DOHH2 (cell line): ENCODE measurements at regions not wholly inside any gene's neighbourhood (a gene's known extent, or its start where the extent isn't known, plus 50 kb on each side); places are given as distances from the start of the nearest gene placed in this dataset.

Experiments used
- H3F3A ChIP-seq: fragments of 200-600 bp; sonication (generic), shearing (Covaris generic); 2 replicates; pipeline ENCODE4 v1.6.0; 2016; ENCODE audit warnings: antibody characterized with exemption, mild to moderate bottlenecking; ENCODE audit not compliant: control insufficient read depth, insufficient read depth
- H3K27ac ChIP-seq: fragments of 200-600 bp; sonication (generic); 2 replicates; pipeline ENCODE4 v1.5.1; 2014; ENCODE audit warnings: low read depth, mild to moderate bottlenecking, low read length, moderate library complexity
- H3K27me3 ChIP-seq: fragments of 200-600 bp; sonication (generic); 2 replicates; pipeline ENCODE4 v1.6.1; 2014; ENCODE audit warnings: mild to moderate bottlenecking, low read length, mixed read lengths; ENCODE audit not compliant: control insufficient read depth
- H3K36me3 ChIP-seq: fragments of 200-600 bp; sonication (generic); 2 replicates; pipeline ENCODE4 v1.6.1; 2014; ENCODE audit warnings: mild to moderate bottlenecking, low read length, moderate library complexity, mixed read lengths; ENCODE audit not compliant: control insufficient read depth
- H3K4me1 ChIP-seq: fragments of 200-600 bp; sonication (generic); 2 replicates; pipeline ENCODE4 v1.6.1; 2014; ENCODE audit warnings: mild to moderate bottlenecking, low read length, mixed read lengths; ENCODE audit not compliant: control insufficient read depth
- H3K4me2 ChIP-seq: fragments of 200-600 bp; sonication (generic); 2 replicates; pipeline ENCODE4 v1.6.0; 2014; ENCODE audit warnings: mild to moderate bottlenecking, low read length, moderate library complexity
- H3K4me3 ChIP-seq: fragments of 200-600 bp; sonication (generic); 2 replicates; pipeline ENCODE4 v1.5.1; 2014; ENCODE audit warnings: mild to moderate bottlenecking, low read length, mixed read lengths
- H3K79me2 ChIP-seq: fragments of 200-600 bp; sonication (generic); 2 replicates; pipeline ENCODE4 v1.6.1; 2014; ENCODE audit warnings: mild to moderate bottlenecking, low read length, mixed read lengths; ENCODE audit not compliant: control insufficient read depth
- H3K9me2 ChIP-seq: fragments of 200-600 bp; sonication (generic); replicated peaks from 2 replicates; pipeline ENCODE4 v1.6.1; 2014; ENCODE audit warnings: mild to moderate bottlenecking, low read length, mixed read lengths; ENCODE audit not compliant: control insufficient read depth
- H3K9me3 ChIP-seq: fragments of 200-600 bp; sonication (generic); 2 replicates; pipeline ENCODE4 v1.6.1; 2014; ENCODE audit warnings: antibody characterized with exemption, low read length, mixed read lengths; ENCODE audit not compliant: control insufficient read depth, insufficient read depth
- H4K20me1 ChIP-seq: fragments of 200-600 bp; sonication (generic); 2 replicates; pipeline ENCODE4 v1.6.0; 2014; ENCODE audit warnings: low read depth, mild to moderate bottlenecking, antibody characterized with exemption, low read length, moderate library complexity; ENCODE audit not compliant: control insufficient read depth, insufficient read depth
- CTCF ChIP-seq: fragments of 200-600 bp; sonication (generic); IDR thresholded peaks from one replicate; pipeline ENCODE4 v1.5.1; 2014; ENCODE audit warnings: antibody characterized with exemption, mild to moderate bottlenecking, low read depth, low read length; ENCODE audit not compliant: poor library complexity, severe bottlenecking
- EZH2phosphoT487 ChIP-seq: fragments of 200-600 bp; sonication (generic); IDR thresholded peaks from 2 replicates; pipeline ENCODE4 v1.6.1; 2017; ENCODE audit warnings: borderline replicate concordance, mild to moderate bottlenecking, antibody characterized with exemption, low read length, moderate library complexity, mixed read lengths

GRCh38 chr6:48961781-48962415 lies 501.2 kb downstream of the MMUT start:
- Histone ChIP-seq H3F3A (no peaks in the 10 kb centered on the region), H3K79me2 (no peaks in the 10 kb centered on the region), H3K4me1 (no peaks in the 10 kb centered on the region), H3K4me3 (no peak overlapping the region), H3K27me3 (no peaks in the 10 kb centered on the region), H3K4me2 (no peak overlapping the region), H4K20me1 (no peaks in the 10 kb centered on the region), H3K9me3 (no peaks in the 10 kb centered on the region), H3K27ac (no peak overlapping the region), H3K9me2 (no peaks in the 10 kb centered on the region), H3K36me3 (no peaks in the 10 kb centered on the region)
- TF ChIP-seq CTCF (no peak), EZH2phosphoT487 (no peak)

GRCh38 chr6:48959251-48960060 lies 503.6 kb downstream of the MMUT start:
- Histone ChIP-seq H3K36me3 (no peaks in the 10 kb centered on the region), H4K20me1 (no peaks in the 10 kb centered on the region), H3K9me2 (no peaks in the 10 kb centered on the region), H3K27me3 (no peaks in the 10 kb centered on the region), H3K27ac (no peak overlapping the region), H3K9me3 (no peaks in the 10 kb centered on the region), H3K4me3 (no peak overlapping the region), H3K79me2 (no peaks in the 10 kb centered on the region), H3K4me1 (no peaks in the 10 kb centered on the region), H3F3A (no peaks in the 10 kb centered on the region), H3K4me2 (no peak overlapping the region)
- TF ChIP-seq EZH2phosphoT487, result no peak
- TF ChIP-seq CTCF, result no peak

GRCh38 chr6:48957781-48958180 lies 505.3 kb downstream of the MMUT start:
- H3K27me3 ChIP-seq, result no peaks in the 10 kb centered on the region
- H3K27ac ChIP-seq, result no peak overlapping the region
- H3F3A ChIP-seq, result no peaks in the 10 kb centered on the region
- no peak overlapping the region for H3K4me2 ChIP-seq
- H3K79me2 ChIP-seq, result no peaks in the 10 kb centered on the region
- no peak for TF ChIP-seq CTCF
- TF ChIP-seq EZH2phosphoT487, result no peak
- H3K4me3 ChIP-seq, result no peak overlapping the region
- H4K20me1 ChIP-seq, result no peaks in the 10 kb centered on the region
- H3K4me1 ChIP-seq, result no peaks in the 10 kb centered on the region
- H3K9me3 ChIP-seq, result no peaks in the 10 kb centered on the region
- no peaks in the 10 kb centered on the region for H3K36me3 ChIP-seq
- H3K9me2 ChIP-seq, result no peaks in the 10 kb centered on the region
